ENCODE measurements at regions not wholly inside any gene's neighbourhood (a gene's known extent, or its start where the extent isn't known, plus 50 kb on each side); places are given as distances from the start of the nearest gene placed in this dataset.

- TF ChIP-seq CTCF (IDR thresholded peaks at IDR 0.05), result no peak
- TF ChIP-seq POLR2A (IDR thresholded peaks at IDR 0.05), result no peak
Measured at GRCh38 chr13:111595276-111595675, 274.8 kb downstream of the TEX29 start.

Data from body of pancreas (tissue), 4 donors.